Osteoblast (primary cell): ENCODE measurements at regions not wholly inside any gene's neighbourhood (a gene's known extent, or its start where the extent isn't known, plus 50 kb on each side); places are given as distances from the start of the nearest gene placed in this dataset.

Experiments
- DNase-seq: peaks from one replicate; pipeline ENCODE4 v3.0.0; 2011; ENCODE audit warnings: low spot score, mixed read lengths; ENCODE audit not compliant: insufficient read length; ENCODE audit errors: missing footprints
- H2AFZ ChIP-seq: 2 replicates; pipeline ENCODE4 v1.6.0; 2011; ENCODE audit warnings: mild to moderate bottlenecking, low read length
- H3K27ac ChIP-seq: 2 replicates; pipeline ENCODE4 v1.5.1; 2011; ENCODE audit warnings: mild to moderate bottlenecking, low read depth, low read length, moderate library complexity
- H3K27me3 ChIP-seq: 2 replicates; pipeline ENCODE4 v1.6.0; 2012; ENCODE audit warnings: mild to moderate bottlenecking, control low read depth, inconsistent platforms, low read length, moderate library complexity; ENCODE audit not compliant: insufficient read depth
- H3K36me3 ChIP-seq: 2 replicates; pipeline ENCODE4 v1.5.1; 2011; ENCODE audit warnings: mild to moderate bottlenecking, low read length, control low read depth, moderate library complexity; ENCODE audit not compliant: insufficient read depth
- H3K4me1 ChIP-seq: 2 replicates; pipeline ENCODE4 v1.5.1; 2011; ENCODE audit warnings: mild to moderate bottlenecking, low read length, control low read depth, moderate library complexity; ENCODE audit not compliant: insufficient read depth
- H3K4me2 ChIP-seq: 2 replicates; pipeline ENCODE4 v1.6.0; 2011; ENCODE audit warnings: mild to moderate bottlenecking, low read length; ENCODE audit not compliant: insufficient read depth
- H3K4me3 ChIP-seq: fragments of 200-600 bp; sonication (generic); 3 replicates; pipeline ENCODE4 v1.5.1; 2012; ENCODE audit warnings: mild to moderate bottlenecking, low read length, inconsistent platforms; ENCODE audit not compliant: insufficient read depth
- H3K79me2 ChIP-seq: 2 replicates; pipeline ENCODE4 v1.6.0; 2012; ENCODE audit warnings: mild to moderate bottlenecking, low read length, control low read depth, inconsistent platforms; ENCODE audit not compliant: insufficient read depth
- H3K9me3 ChIP-seq: 2 replicates; pipeline ENCODE4 v1.5.1; 2011; ENCODE audit warnings: low read depth, low read length, control low read depth
- H4K20me1 ChIP-seq: 2 replicates; pipeline ENCODE4 v1.6.0; 2012; ENCODE audit warnings: mild to moderate bottlenecking, low read length, control low read depth; ENCODE audit not compliant: insufficient read depth
- TF ChIP-seq, protein P1 (sequence below): IDR thresholded peaks from 2 replicates; pipeline ENCODE4 v1.5.1; 2011; ENCODE audit warnings: mild to moderate bottlenecking, low read depth, low read length, moderate library complexity; ENCODE audit errors: extremely low read depth

GRCh38 chr11:91641153-91641552, 583.5 kb upstream of the FAT3 start:
- no peaks in the 10 kb centered on the region for H3K27me3 ChIP-seq
- H3K4me3 ChIP-seq, result no peak overlapping the region
- no peak overlapping the region for H2AFZ ChIP-seq
- no peak overlapping the region for H3K4me2 ChIP-seq
- H3K79me2 ChIP-seq, result no peaks in the 10 kb centered on the region
- H3K36me3 ChIP-seq, result no peaks in the 10 kb centered on the region
- DNase-seq, result no peak
- no peaks in the 10 kb centered on the region for H3K4me1 ChIP-seq
- H3K9me3 ChIP-seq, result no peaks in the 10 kb centered on the region
- TF ChIP-seq, protein P1, sequence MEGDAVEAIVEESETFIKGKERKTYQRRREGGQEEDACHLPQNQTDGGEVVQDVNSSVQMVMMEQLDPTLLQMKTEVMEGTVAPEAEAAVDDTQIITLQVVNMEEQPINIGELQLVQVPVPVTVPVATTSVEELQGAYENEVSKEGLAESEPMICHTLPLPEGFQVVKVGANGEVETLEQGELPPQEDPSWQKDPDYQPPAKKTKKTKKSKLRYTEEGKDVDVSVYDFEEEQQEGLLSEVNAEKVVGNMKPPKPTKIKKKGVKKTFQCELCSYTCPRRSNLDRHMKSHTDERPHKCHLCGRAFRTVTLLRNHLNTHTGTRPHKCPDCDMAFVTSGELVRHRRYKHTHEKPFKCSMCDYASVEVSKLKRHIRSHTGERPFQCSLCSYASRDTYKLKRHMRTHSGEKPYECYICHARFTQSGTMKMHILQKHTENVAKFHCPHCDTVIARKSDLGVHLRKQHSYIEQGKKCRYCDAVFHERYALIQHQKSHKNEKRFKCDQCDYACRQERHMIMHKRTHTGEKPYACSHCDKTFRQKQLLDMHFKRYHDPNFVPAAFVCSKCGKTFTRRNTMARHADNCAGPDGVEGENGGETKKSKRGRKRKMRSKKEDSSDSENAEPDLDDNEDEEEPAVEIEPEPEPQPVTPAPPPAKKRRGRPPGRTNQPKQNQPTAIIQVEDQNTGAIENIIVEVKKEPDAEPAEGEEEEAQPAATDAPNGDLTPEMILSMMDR, result no peak
- no peaks in the 10 kb centered on the region for H4K20me1 ChIP-seq
- no peak overlapping the region for H3K27ac ChIP-seq

DNA sequence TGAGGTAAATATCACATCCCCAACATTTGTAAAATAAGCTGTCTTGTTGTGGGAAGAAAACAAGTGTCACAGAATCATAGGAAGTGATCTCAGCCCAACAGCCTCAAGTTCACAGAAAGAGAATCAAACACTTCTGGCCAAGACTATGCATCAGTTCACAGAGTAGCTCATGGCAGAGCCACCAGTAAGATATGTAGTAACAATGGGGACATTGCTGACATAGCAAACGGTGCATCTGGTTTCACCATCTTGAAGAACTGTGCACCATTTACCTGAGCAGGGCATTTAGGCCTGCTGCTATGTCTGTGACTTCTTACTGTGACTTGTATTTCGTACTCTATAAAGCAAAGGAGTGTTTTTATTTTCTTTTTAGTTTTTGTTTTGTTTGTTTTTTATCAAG, 585.3 kb upstream of the FAT3 start:
- Histone ChIP-seq H3K4me1 (no peaks in the 10 kb centered on the region), H3K4me3 (no peak overlapping the region), H4K20me1 (no peaks in the 10 kb centered on the region), H3K79me2 (no peaks in the 10 kb centered on the region), H3K9me3 (no peaks in the 10 kb centered on the region), H3K4me2 (no peak overlapping the region), H3K27ac (no peak overlapping the region), H3K36me3 (no peaks in the 10 kb centered on the region), H2AFZ (no peak overlapping the region), H3K27me3 (no peaks in the 10 kb centered on the region)
- TF ChIP-seq, protein P1, result no peak
- DNase-seq, result no peak

DNA sequence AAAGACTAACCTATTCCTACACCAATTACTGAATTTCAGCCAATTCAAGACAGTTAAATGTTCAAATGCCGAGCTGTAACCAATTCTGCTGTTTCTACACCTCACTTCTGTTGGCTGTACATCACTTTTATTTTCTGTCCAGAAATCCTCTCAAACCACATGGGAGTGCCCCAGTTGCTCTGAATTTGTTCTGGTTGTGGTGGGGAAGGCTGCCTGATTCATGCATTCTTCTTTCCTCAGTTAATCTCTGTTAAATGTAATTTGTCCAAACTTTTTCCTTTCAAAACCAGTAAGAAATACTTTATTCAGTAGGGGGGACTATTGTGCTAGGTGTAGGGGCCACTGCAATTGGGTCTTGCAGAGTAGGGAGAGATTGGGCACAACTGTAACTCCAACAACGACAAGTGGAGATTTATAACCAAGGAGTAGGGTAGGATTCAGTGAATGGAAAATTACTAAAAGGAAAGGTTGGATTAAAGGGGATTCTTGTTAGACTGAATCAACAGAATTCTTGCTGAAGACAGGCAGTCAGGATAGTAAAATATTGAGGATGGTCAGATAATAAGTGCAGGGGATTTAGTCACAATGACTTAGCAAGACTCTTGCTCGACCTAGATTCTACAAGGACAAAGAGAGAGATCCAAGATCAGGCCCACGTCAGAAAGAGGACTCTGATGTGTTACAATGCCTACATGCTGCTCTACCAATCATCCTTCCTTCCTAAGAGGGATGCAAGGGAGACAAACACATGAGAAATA, 593.5 kb upstream of the FAT3 start:
- H3K9me3 ChIP-seq, result no peaks in the 10 kb centered on the region
- H3K79me2 ChIP-seq, result no peaks in the 10 kb centered on the region
- H4K20me1 ChIP-seq, result no peaks in the 10 kb centered on the region
- TF ChIP-seq, protein P1, result no peak
- no peak overlapping the region for H3K27ac ChIP-seq
- no peak overlapping the region for H2AFZ ChIP-seq
- no peaks in the 10 kb centered on the region for H3K36me3 ChIP-seq
- no peaks in the 10 kb centered on the region for H3K4me1 ChIP-seq
- H3K4me3 ChIP-seq, result no peak overlapping the region
- no peak for DNase-seq
- no peaks in the 10 kb centered on the region for H3K27me3 ChIP-seq
- H3K4me2 ChIP-seq, result no peak overlapping the region

- no peaks in the 10 kb centered on the region for H3K4me1 ChIP-seq
- no peaks in the 10 kb centered on the region for H3K36me3 ChIP-seq
- TF ChIP-seq, protein P1, result no peak
- H3K4me2 ChIP-seq, result no peak overlapping the region
- DNase-seq, result no peak
- H2AFZ ChIP-seq, result no peak overlapping the region
- no peaks in the 10 kb centered on the region for H3K79me2 ChIP-seq
- no peaks in the 10 kb centered on the region for H4K20me1 ChIP-seq
- H3K27me3 ChIP-seq, result no peaks in the 10 kb centered on the region
- H3K27ac ChIP-seq, result no peak overlapping the region
- H3K9me3 ChIP-seq, result no peaks in the 10 kb centered on the region
- H3K4me3 ChIP-seq, result no peak overlapping the region
These were observed 599.1 kb upstream of the FAT3 start for GRCh38 chr11:91625495-91625894.
